A549 (cell line): ENCODE measurements at regions not wholly inside any gene's neighbourhood (a gene's known extent, or its start where the extent isn't known, plus 50 kb on each side); places are given as distances from the start of the nearest gene placed in this dataset.

Experiments used
- ATAC-seq, 2 experiments: fragments of 200-7000 bp in 1 of 2; fragments of >200 bp in 1 of 2; cut with Nextera tagmentation in 1 of 2; cut with Tn5 transposase in 1 of 2; 3 replicates each; pipeline versions ENCODE4 v1.8.0 to v1.9.1; 2018 to 2020; ENCODE audit warnings: mild to moderate bottlenecking in 1 of 2, moderate library complexity in 1 of 2
- CTCF ChIA-PET: fragments of 300-600 bp; sonication (Branson Sonifier 250); formaldehyde crosslinking; extraction: SDS; loops from one replicate; lab custom pipeline; 2021; ENCODE audit warnings: antibody characterized with exemption, inconsistent platforms; lab: Yijun Ruan, JAX
- POLR2A ChIA-PET: fragments of 350-600 bp; formaldehyde crosslinking; extraction: SDS; loops from one replicate; lab custom pipeline; 2021; ENCODE audit warnings: antibody characterized with exemption, inconsistent platforms; lab: Yijun Ruan, JAX
- DNase-seq, 2 experiments: peaks; one replicate each; pipeline versions ENCODE4 v3.0.0 to v3.0.0-alpha.2; 2011 to 2016; ENCODE audit warnings: low read depth in 1 of 2, low spot score in 1 of 2
- FAIRE-seq: peaks from 2 replicates; lab custom pipeline; 2011; peaks lifted over from hg19 to GRCh38; lab: Jason Lieb, UNC
- H3K27ac ChIP-seq, 2 experiments: fragments of >200 bp; sonication (Bioruptor Twin); formaldehyde crosslinking; 3 replicates each; pipeline ENCODE4 v1.5.1; 2016 to 2017
- H3K4me1 ChIP-seq: fragments of >200 bp; sonication (Bioruptor Twin); formaldehyde crosslinking; 3 replicates; pipeline ENCODE4 v1.6.1; 2016
- H3K4me2 ChIP-seq: fragments of >200 bp; sonication (Bioruptor Twin); formaldehyde crosslinking; 3 replicates; pipeline ENCODE4 v1.6.1; 2016
- H3K4me3 ChIP-seq: fragments of >200 bp; sonication (Bioruptor Twin); formaldehyde crosslinking; 3 replicates; pipeline ENCODE4 v1.5.1; 2016
- H3K9me3 ChIP-seq: fragments of >200 bp; sonication (Bioruptor Twin); formaldehyde crosslinking; 3 replicates; pipeline ENCODE4 v1.6.1; 2016
- BHLHE40 ChIP-seq: IDR thresholded peaks from 2 replicates; pipeline ENCODE4 v1.6.1; 2012; ENCODE audit warnings: low read depth, low read length, inconsistent platforms
- CBX2 ChIP-seq: fragments of 200-600 bp; sonication (generic); IDR thresholded peaks from 2 replicates; pipeline ENCODE4 v1.6.1; 2016; ENCODE audit warnings: low read depth, mild to moderate bottlenecking, borderline replicate concordance
- CEBPB ChIP-seq, 2 experiments: fragments of >200 bp in 1 of 2; sonication (Bioruptor Twin) in 1 of 2; formaldehyde crosslinking in 1 of 2; IDR thresholded peaks; 2 replicates each; pipeline ENCODE4 v1.6.1; 2012 to 2016
- CHD4 ChIP-seq: fragments of 200-600 bp; sonication (generic); IDR thresholded peaks from 2 replicates; pipeline ENCODE4 v1.6.1; 2016; ENCODE audit warnings: antibody characterized with exemption, mild to moderate bottlenecking, borderline replicate concordance
- EHF ChIP-seq: fragments of 250-450 bp; sonication (Bioruptor Pico); IDR thresholded peaks from 2 replicates; pipeline ENCODE4 v1.5.0; 2020; ENCODE audit warnings: mild to moderate bottlenecking
- EHMT2 ChIP-seq: fragments of 200-600 bp; sonication (generic); IDR thresholded peaks from 2 replicates; pipeline ENCODE4 v1.6.1; 2016; ENCODE audit warnings: antibody characterized with exemption, low read depth, mild to moderate bottlenecking, moderate library complexity
- EP300 ChIP-seq, 2 experiments: fragments of >200 bp; sonication (Bioruptor Twin); formaldehyde crosslinking; IDR thresholded peaks; 2 replicates in 1 of 2; 3 replicates in 1 of 2; pipeline ENCODE4 v1.6.1; 2016 to 2017
- ESRRA ChIP-seq: fragments of 150-350 bp; IDR thresholded peaks from 2 replicates; pipeline ENCODE4 v1.6.1; 2014; ENCODE audit warnings: mild to moderate bottlenecking, low read length, borderline replicate concordance
- FOXS1 ChIP-seq: fragments of 250-450 bp; sonication (Bioruptor Pico); IDR thresholded peaks from 2 replicates; pipeline ENCODE4 v1.5.0; 2020; ENCODE audit warnings: mild to moderate bottlenecking, moderate library complexity
- GATA3 ChIP-seq: IDR thresholded peaks from 2 replicates; pipeline ENCODE4 v1.6.1; 2012; ENCODE audit warnings: borderline replicate concordance
- HEYL ChIP-seq: fragments of 250-450 bp; sonication (Bioruptor Pico); IDR thresholded peaks from 2 replicates; pipeline ENCODE4 v1.8.0; 2021; ENCODE audit warnings: mild to moderate bottlenecking, moderate library complexity
- HOXA7 ChIP-seq: fragments of 250-450 bp; sonication (Bioruptor Pico); IDR thresholded peaks from 2 replicates; pipeline ENCODE4 v1.5.0; 2020; ENCODE audit warnings: mild to moderate bottlenecking, moderate library complexity
- NPAS2 ChIP-seq: fragments of 250-450 bp; sonication (Bioruptor Pico); IDR thresholded peaks from 2 replicates; pipeline ENCODE4 v1.8.0; 2022; ENCODE audit warnings: mild to moderate bottlenecking, moderate library complexity, borderline replicate concordance
- NR3C1 ChIP-seq: fragments of >200 bp; sonication (Bioruptor Twin); formaldehyde crosslinking; IDR thresholded peaks from 3 replicates; pipeline ENCODE4 v1.6.1; 2017
- POLR2A ChIP-seq: IDR thresholded peaks from 2 replicates; pipeline ENCODE4 v1.6.1; 2012; ENCODE audit warnings: mild to moderate bottlenecking, low read length
- RAD21 ChIP-seq, 2 experiments: fragments of >200 bp in 1 of 2; sonication (Bioruptor Twin) in 1 of 2; formaldehyde crosslinking in 1 of 2; IDR thresholded peaks in 1 of 2; conservative IDR thresholded peaks in 1 of 2; 2 replicates in 1 of 2; 3 replicates in 1 of 2; pipeline ENCODE4 v1.6.1; 2012 to 2018; ENCODE audit warnings: inconsistent platforms in 1 of 2
- RCOR1 ChIP-seq: fragments of 150-350 bp; IDR thresholded peaks from 2 replicates; pipeline ENCODE4 v1.6.1; 2014; ENCODE audit warnings: antibody characterized with exemption, low read length, low read depth
- RNF2 ChIP-seq: fragments of 200-600 bp; sonication (generic); IDR thresholded peaks from 2 replicates; pipeline ENCODE4 v1.6.1; 2016; ENCODE audit warnings: low read depth, mild to moderate bottlenecking, antibody characterized with exemption, moderate library complexity, borderline replicate concordance
- SMC3 ChIP-seq: fragments of >200 bp; sonication (Bioruptor Twin); formaldehyde crosslinking; IDR thresholded peaks from 3 replicates; pipeline ENCODE4 v1.6.1; 2018; ENCODE audit warnings: inconsistent platforms
- WGBS: methylation state at CpG from one replicate; pipeline ENCODE4 v1.1.6; 2017; ENCODE audit errors: missing lambda C conversion rate; 5-methylcytosine and 5-hydroxymethylcytosine counted together
- TF ChIP-seq, protein P1 (sequence below): fragments of >200 bp; sonication (Bioruptor Twin); formaldehyde crosslinking; IDR thresholded peaks from 3 replicates; pipeline ENCODE4 v1.6.1; 2016
- TF ChIP-seq, protein P2 (sequence below): IDR thresholded peaks from 2 replicates; pipeline ENCODE4 v1.6.1; 2012; ENCODE audit warnings: low read depth, borderline replicate concordance
- TF ChIP-seq, protein P3 (sequence below): fragments of >200 bp; sonication (Bioruptor Twin); formaldehyde crosslinking; IDR thresholded peaks from 3 replicates; pipeline ENCODE4 v1.5.1; 2016

DNA sequence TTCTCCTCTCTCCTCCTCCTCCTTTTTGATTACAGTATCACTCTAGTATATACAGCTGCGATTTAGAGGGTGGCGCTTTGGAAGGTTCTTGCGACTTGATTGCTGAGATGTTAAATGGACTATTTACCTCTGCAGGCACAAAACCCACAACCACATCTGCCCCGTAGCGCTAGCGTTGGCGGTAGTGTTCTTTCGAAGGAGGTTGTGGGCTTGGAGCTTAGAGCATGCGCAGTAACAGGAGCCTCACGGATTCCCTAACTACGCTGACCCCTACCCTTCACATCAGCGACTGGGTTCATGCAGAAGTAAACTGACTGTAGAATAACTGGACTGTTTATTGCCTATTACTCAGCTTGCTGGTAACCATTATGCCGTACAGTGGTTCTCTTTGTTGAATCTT, 58.0 kb downstream of the CGGBP1 start:
- H3K4me3 ChIP-seq, result no peak overlapping the region
- FAIRE-seq (no peak), DNase-seq (no peak), ATAC-seq (no peak)
- CTCF ChIA-PET, result interaction anchor here (1.0 to 3.0 kb wide), 3 partner anchors 703 to 741 kb away, joined by 4 to 16 read pairs (median 7); no protein-coding TSS in a partner anchor
- 0 out of 3 replicates have a peak, but pooled peaks cover 11% of the 10 kb centered on the region for H3K4me1 ChIP-seq
- no peak overlapping the region for H3K4me2 ChIP-seq
- H3K27ac ChIP-seq, result no peak overlapping the region
- no peaks in the 10 kb centered on the region for H3K9me3 ChIP-seq
- TF ChIP-seq GATA3 (no peak), RNF2 (no peak), NR3C1 (no peak)
- WGBS, result 92% methylated on average over 13 of the region's 13 CpGs
- POLR2A ChIA-PET, result no interaction called here

DNA sequence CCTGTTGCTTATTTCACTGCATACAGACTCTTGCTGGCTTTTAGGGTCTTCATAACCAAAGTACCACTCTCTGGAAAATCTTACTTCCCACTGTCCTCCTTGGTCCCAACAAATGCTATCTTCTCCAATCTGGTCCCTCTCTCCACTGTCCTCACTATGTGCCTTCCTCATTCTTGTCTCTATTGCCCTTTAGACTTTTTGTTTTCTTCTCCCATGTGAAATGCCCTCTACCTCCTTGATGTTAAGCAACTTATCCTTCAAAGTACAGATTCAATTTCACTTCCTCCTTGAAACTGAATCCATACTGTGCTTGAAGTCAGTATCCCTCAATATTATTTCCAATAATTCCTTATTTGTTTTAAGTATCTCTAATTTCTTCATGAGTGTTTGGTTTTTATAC, 60.8 kb downstream of the CGGBP1 start:
- Histone ChIP-seq H3K4me1 (0 out of 3 replicates have a peak, but pooled peaks cover 7% of the 10 kb centered on the region), H3K27ac (no peak overlapping the region), H3K4me2 (no peak overlapping the region)
- CTCF ChIA-PET, result no interaction called here
- ATAC-seq (no peak), DNase-seq (no peak), FAIRE-seq (no peak)
- TF ChIP-seq, protein P1, sequence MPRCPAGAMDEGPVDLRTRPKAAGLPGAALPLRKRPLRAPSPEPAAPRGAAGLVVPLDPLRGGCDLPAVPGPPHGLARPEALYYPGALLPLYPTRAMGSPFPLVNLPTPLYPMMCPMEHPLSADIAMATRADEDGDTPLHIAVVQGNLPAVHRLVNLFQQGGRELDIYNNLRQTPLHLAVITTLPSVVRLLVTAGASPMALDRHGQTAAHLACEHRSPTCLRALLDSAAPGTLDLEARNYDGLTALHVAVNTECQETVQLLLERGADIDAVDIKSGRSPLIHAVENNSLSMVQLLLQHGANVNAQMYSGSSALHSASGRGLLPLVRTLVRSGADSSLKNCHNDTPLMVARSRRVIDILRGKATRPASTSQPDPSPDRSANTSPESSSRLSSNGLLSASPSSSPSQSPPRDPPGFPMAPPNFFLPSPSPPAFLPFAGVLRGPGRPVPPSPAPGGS, result no peak
- no peak for TF ChIP-seq EHF
- no peak for TF ChIP-seq HEYL (CRISPR knock-in tag)
- TF ChIP-seq ESRRA, result no peak
- no peak for TF ChIP-seq RCOR1
- no peak for TF ChIP-seq NPAS2 (CRISPR knock-in tag)
- no peak for TF ChIP-seq FOXS1 (CRISPR knock-in tag)
- no peak for TF ChIP-seq CEBPB (IDR thresholded peaks at IDR 0.05)
- no peak for TF ChIP-seq RAD21 (conservative IDR thresholded peaks at IDR 0.05 in 1 of 2, IDR thresholded peaks at IDR 0.05 in 1 of 2)
- no peak for TF ChIP-seq SMC3
- TF ChIP-seq, all 56 proteins: peak for 0
- H3K9me3 ChIP-seq, result no peaks in the 10 kb centered on the region
- POLR2A ChIA-PET, result no interaction called here
- H3K4me3 ChIP-seq, result no peak overlapping the region

DNA sequence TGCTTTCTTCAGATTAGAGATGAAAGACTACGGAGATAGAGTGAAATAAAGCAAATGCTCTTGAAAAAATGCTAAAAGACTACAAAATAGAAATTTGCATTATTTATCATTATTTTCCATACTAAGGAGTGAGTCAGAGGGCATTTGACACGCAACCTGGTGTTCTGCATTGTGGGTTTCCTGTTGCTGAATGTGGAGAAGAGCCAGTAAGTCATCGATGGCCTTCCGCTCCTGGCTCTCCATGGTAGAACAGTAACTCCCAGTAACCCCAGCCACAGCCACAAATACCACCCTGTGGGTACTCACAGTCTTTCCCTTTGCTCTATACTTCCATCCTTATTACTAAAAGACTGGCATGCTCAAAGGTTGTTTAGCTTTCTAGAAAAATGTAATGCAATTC, 61.5 kb downstream of the CGGBP1 start:
- POLR2A ChIA-PET, result no interaction called here
- no peak for ATAC-seq
- DNase-seq, result no peak
- Histone ChIP-seq H3K4me2 (peak overlapping the region; percentile 6; the same call in 1 of the 3 replicates), H3K9me3 (no peaks in the 10 kb centered on the region), H3K4me3 (no peak overlapping the region), H3K4me1 (0 out of 3 replicates have a peak, but pooled peaks cover 7% of the 10 kb centered on the region), H3K27ac (no peak overlapping the region)
- TF ChIP-seq EHMT2, result no peak
- TF ChIP-seq EHF, result no peak
- TF ChIP-seq ESRRA, result no peak
- no peak for TF ChIP-seq EP300 (IDR thresholded peaks at IDR 0.05)
- TF ChIP-seq POLR2A, result no peak
- TF ChIP-seq CHD4, result no peak
- no peak for TF ChIP-seq BHLHE40
- TF ChIP-seq CBX2, result no peak
- TF ChIP-seq, protein P2, sequence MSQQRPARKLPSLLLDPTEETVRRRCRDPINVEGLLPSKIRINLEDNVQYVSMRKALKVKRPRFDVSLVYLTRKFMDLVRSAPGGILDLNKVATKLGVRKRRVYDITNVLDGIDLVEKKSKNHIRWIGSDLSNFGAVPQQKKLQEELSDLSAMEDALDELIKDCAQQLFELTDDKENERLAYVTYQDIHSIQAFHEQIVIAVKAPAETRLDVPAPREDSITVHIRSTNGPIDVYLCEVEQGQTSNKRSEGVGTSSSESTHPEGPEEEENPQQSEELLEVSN, result no peak
- TF ChIP-seq HOXA7 (CRISPR knock-in tag), result no peak
- TF ChIP-seq, protein P3, sequence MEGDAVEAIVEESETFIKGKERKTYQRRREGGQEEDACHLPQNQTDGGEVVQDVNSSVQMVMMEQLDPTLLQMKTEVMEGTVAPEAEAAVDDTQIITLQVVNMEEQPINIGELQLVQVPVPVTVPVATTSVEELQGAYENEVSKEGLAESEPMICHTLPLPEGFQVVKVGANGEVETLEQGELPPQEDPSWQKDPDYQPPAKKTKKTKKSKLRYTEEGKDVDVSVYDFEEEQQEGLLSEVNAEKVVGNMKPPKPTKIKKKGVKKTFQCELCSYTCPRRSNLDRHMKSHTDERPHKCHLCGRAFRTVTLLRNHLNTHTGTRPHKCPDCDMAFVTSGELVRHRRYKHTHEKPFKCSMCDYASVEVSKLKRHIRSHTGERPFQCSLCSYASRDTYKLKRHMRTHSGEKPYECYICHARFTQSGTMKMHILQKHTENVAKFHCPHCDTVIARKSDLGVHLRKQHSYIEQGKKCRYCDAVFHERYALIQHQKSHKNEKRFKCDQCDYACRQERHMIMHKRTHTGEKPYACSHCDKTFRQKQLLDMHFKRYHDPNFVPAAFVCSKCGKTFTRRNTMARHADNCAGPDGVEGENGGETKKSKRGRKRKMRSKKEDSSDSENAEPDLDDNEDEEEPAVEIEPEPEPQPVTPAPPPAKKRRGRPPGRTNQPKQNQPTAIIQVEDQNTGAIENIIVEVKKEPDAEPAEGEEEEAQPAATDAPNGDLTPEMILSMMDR, result no peak
- TF ChIP-seq RNF2, result no peak
- FAIRE-seq, result no peak
- WGBS, result 82% methylated on average over 4 of the region's 4 CpGs
- CTCF ChIA-PET, result no interaction called here
